Uterus (tissue), 2 donors: ENCODE measurements at regions not wholly inside any gene's neighbourhood (a gene's known extent, or its start where the extent isn't known, plus 50 kb on each side); places are given as distances from the start of the nearest gene placed in this dataset.

Experiments used
- POLR2A ChIP-seq, 2 donors: fragments of 450-650 bp; IDR thresholded peaks; one replicate each; pipeline ENCODE4 v1.6.1; 2016; ENCODE audit warnings: antibody characterized with exemption in 2 of 2, mild to moderate bottlenecking in 1 of 2, moderate library complexity in 1 of 2
- TF ChIP-seq, protein P1 (sequence below), 4 experiments: fragments of 200-600 bp in 2 of 4; fragments of 450-650 bp in 2 of 4; sonication (generic) in 2 of 4; IDR thresholded peaks; one replicate each; pipeline ENCODE4 v1.5.1; 2016 to 2019; ENCODE audit warnings: antibody characterized with exemption in 4 of 4, mild to moderate bottlenecking in 2 of 4, moderate library complexity in 1 of 4

DNA sequence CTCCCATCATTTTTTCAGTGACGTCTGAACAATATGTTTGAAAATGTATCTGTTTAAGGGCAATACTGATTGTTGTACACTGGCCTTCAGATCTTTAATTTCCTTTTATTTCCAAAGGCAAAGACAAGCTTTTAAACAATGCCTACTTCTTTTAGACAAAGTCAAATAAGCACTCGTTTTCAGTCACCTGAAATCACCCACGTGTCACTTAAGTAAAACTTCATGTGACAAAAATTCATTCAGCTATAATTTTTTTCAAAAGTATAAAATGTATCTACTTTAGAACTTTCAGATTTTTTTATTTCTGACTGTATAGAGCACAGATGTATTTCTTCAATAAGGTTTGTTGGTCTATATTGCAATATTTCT, 113.5 kb upstream of the BEND6 start:
- TF ChIP-seq, protein P1, sequence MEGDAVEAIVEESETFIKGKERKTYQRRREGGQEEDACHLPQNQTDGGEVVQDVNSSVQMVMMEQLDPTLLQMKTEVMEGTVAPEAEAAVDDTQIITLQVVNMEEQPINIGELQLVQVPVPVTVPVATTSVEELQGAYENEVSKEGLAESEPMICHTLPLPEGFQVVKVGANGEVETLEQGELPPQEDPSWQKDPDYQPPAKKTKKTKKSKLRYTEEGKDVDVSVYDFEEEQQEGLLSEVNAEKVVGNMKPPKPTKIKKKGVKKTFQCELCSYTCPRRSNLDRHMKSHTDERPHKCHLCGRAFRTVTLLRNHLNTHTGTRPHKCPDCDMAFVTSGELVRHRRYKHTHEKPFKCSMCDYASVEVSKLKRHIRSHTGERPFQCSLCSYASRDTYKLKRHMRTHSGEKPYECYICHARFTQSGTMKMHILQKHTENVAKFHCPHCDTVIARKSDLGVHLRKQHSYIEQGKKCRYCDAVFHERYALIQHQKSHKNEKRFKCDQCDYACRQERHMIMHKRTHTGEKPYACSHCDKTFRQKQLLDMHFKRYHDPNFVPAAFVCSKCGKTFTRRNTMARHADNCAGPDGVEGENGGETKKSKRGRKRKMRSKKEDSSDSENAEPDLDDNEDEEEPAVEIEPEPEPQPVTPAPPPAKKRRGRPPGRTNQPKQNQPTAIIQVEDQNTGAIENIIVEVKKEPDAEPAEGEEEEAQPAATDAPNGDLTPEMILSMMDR (IDR thresholded peaks at IDR 0.05), result no peak
- no peak for TF ChIP-seq POLR2A (IDR thresholded peaks at IDR 0.05)
